Testis (tissue), 2 donors: ENCODE measurements at regions not wholly inside any gene's neighbourhood (a gene's known extent, or its start where the extent isn't known, plus 50 kb on each side); places are given as distances from the start of the nearest gene placed in this dataset.

Source experiments
- POLR2A ChIP-seq: fragments of 450-650 bp; IDR thresholded peaks from one replicate; pipeline ENCODE4 v1.6.1; 2017; ENCODE audit warnings: antibody characterized with exemption, mild to moderate bottlenecking, moderate library complexity
- TF ChIP-seq, protein P1 (sequence below), 3 experiments: fragments of 450-650 bp in 2 of 3; fragments of 200-600 bp in 1 of 3; sonication (generic) in 1 of 3; IDR thresholded peaks; one replicate each; pipeline ENCODE4 v1.5.1; 2016 to 2019; ENCODE audit warnings: antibody characterized with exemption in 3 of 3, mild to moderate bottlenecking in 2 of 3, moderate library complexity in 1 of 3

DNA sequence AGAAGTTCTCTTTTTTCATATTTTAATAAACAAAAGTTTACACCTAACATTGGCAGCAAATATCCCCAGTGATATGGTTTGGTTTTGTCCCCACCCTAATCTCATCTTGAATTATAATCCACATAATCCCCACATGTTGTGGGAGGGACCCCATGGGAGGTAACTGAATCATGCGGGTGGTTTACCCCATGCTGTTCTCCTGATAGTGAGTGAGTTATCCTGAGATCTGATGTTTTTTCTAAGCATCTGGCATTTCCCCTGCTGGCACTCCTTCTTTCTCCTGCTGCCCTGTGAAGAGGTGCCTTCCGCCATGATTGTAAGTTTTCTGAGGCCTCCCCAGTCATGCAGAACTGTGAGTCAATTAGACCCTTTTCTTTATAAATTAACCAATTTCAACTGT is 214.7 kb downstream of the SLITRK1 start:
- TF ChIP-seq, protein P1, sequence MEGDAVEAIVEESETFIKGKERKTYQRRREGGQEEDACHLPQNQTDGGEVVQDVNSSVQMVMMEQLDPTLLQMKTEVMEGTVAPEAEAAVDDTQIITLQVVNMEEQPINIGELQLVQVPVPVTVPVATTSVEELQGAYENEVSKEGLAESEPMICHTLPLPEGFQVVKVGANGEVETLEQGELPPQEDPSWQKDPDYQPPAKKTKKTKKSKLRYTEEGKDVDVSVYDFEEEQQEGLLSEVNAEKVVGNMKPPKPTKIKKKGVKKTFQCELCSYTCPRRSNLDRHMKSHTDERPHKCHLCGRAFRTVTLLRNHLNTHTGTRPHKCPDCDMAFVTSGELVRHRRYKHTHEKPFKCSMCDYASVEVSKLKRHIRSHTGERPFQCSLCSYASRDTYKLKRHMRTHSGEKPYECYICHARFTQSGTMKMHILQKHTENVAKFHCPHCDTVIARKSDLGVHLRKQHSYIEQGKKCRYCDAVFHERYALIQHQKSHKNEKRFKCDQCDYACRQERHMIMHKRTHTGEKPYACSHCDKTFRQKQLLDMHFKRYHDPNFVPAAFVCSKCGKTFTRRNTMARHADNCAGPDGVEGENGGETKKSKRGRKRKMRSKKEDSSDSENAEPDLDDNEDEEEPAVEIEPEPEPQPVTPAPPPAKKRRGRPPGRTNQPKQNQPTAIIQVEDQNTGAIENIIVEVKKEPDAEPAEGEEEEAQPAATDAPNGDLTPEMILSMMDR (IDR thresholded peaks at IDR 0.05), result no peak
- no peak for TF ChIP-seq POLR2A
